HG03108 (cell line): ENCODE measurements at regions not wholly inside any gene's neighbourhood (a gene's known extent, or its start where the extent isn't known, plus 50 kb on each side); places are given as distances from the start of the nearest gene placed in this dataset.
"Not testable (repeated sequence)": the region's sequence is repeated elsewhere in the genome, so short reads cannot be mapped to it uniquely, and the experiment has no call there.

Experiments used
- ATAC-seq: cut with Tn5 transposase; IDR thresholded peaks from one replicate; pipeline ENCODE4 v1.9.1; 2021; ENCODE audit warnings: moderate library complexity; ENCODE audit not compliant: unreplicated experiment

GRCh38 chr7:104956753-104957450 is 57.1 kb upstream of the KMT2E start:
- peak; percentile 89 for ATAC-seq

DNA sequence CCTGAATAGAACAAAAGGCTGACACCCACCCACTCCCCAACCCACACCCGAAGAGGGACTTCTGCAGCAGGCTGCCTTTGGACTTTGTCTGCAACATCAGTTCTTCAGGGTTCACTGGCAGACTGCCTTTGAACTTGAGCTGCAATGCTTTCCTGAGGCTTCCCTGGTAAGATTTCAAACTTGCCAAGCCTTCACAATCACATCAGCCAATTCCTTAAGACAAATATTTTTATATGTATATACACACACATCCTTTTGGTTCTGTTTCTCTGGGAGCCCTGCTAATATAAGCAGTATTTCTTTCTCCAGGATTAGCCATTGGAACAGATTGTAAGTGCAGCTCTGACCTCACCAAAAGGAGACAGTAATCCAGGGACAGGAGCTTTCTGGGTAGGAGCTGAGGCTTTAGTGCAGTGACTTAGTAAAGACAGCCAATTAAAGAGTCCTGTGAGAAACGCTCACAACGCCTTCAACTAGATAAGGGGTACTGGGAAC is 55.6 kb upstream of the KMT2E start:
- no peak for ATAC-seq

- not testable (repeated sequence) for ATAC-seq
Observed at GRCh38 chr7:104959483-104959882, 54.5 kb upstream of the KMT2E start.

DNA sequence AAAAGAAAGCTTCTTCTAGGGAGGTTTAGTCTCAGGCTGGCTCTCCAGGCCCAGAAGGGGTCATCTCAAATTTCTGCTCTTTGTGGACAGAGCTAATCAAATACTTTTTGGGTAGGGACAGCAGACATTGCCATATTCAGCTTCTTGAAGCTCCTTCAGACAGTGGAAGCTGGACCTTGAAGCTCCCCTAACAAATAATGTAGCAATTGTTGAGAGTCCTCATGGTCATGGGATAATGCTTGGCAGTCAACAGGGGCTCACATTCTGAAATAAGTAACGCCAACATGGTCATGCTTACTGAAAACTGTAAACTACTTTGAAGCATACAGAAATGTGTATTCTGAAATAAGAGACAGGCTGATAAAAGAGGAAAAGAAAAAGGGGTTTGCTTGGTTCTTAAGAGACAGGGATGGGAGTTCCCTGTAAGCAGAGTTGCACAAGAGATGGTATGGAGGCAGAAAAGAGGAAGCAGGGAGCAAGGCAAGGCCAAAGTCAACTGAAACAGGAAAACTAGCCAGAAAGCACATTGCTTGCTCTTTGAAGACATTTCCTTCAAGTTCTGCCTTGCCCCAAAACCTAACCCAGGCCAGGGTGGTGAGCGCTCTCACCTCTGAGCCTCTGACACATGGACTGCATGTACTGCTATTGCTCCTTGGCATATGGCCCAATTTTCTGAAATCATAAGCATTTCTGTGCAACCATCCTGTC is 53.1 kb upstream of the KMT2E start:
- peak; percentile 36 for ATAC-seq

DNA sequence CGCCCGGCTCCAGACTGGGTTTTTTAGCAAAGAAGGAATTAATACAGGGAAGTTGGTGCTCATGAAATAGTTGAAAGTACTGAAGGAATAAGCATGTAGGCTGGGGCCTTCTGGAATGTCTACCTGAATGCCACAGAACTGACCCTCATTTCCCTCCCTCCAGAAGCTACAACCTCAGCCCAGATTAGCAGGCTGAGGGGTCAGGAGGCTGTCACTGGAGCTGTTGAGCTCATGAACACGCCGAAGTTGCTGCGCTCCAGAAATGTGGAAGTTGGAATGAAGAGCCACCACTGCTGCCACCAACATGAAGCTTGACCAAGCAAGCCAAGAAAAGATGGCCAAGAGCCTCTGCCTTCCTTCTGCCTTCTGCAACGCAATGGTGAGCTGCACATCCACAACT is 52.2 kb upstream of the KMT2E start:
- no peak for ATAC-seq

DNA sequence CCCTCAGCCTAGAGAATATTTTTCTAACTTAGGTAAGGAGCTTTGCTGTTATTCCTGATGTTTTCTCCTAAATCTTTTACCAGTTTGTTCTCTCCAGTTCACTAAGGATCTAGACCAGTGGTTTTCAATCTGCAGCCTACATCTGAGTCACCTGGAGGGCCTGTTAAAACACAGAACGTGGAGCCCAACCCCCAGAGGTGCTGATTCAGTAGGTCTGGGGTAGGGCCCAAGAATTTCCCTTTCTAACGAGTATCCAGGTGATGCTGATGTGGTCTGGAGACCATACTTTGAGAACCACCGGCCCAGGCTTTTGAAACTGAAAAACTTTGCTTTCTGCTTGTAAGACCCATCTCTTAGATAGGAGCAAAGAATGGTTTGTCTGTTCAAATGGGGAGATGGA is 51.2 kb upstream of the KMT2E start:
- ATAC-seq: no peak

GRCh38 chr7:104963378-104963990 is 50.5 kb upstream of the KMT2E start:
- ATAC-seq: no peak

DNA sequence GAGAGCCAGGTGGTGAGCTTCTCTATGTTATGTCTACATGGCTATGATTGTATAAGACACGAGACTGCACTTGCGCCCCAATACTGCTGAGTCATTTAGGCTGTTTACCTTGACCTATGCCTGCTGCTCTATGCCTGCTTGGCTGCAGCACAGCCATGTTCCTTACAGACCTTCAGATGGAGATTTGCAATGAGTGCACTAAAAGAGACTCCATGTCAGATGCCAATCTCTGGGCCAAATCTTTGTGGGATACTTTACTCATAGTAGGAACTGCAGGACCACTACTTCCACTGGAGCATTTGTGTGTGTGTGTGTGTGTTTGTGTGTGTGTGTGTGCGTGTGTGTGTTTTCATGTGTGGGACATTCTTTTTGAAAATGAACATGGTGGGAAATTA is 50.0 kb upstream of the KMT2E start:
- ATAC-seq: no peak
